SK-N-SH treated with all-trans-retinoic acid at 6 μM for 48 hours (cell line): ENCODE measurements at regions not wholly inside any gene's neighbourhood (a gene's known extent, or its start where the extent isn't known, plus 50 kb on each side); places are given as distances from the start of the nearest gene placed in this dataset.

Source experiments
- ATAC-seq: fragments of 200-7000 bp; cut with Tn5 transposase; 3 replicates; pipeline ENCODE4 v1.9.1; 2020; ENCODE audit warnings: mild to moderate bottlenecking, moderate library complexity
- ARNTL ChIP-seq: fragments of 450-650 bp; formaldehyde crosslinking; IDR thresholded peaks from 2 replicates; pipeline ENCODE4 v1.5.0; 2020; ENCODE audit warnings: low read depth, mild to moderate bottlenecking, moderate library complexity, borderline replicate concordance
- BACH2 ChIP-seq: fragments of 250-450 bp; sonication (Bioruptor Pico); IDR thresholded peaks from 2 replicates; pipeline ENCODE4 v1.9.0; 2021; ENCODE audit warnings: mild to moderate bottlenecking, borderline replicate concordance
- CREB5 ChIP-seq: fragments of 250-450 bp; sonication (Bioruptor Pico); IDR thresholded peaks from 2 replicates; pipeline ENCODE4 v1.5.1; 2020; ENCODE audit warnings: low read depth, mild to moderate bottlenecking, moderate library complexity
- CSDC2 ChIP-seq: fragments of 250-450 bp; sonication (Bioruptor Pico); IDR thresholded peaks from 2 replicates; pipeline ENCODE4 v1.5.0; 2020; ENCODE audit warnings: mild to moderate bottlenecking, moderate library complexity
- CSRNP3 ChIP-seq: fragments of 250-450 bp; sonication (Bioruptor Pico); IDR thresholded peaks from 2 replicates; pipeline ENCODE4 v1.5.1; 2021; ENCODE audit warnings: mild to moderate bottlenecking, moderate library complexity
- ESRRG ChIP-seq: fragments of 250-450 bp; sonication (Bioruptor Pico); IDR thresholded peaks from 2 replicates; pipeline ENCODE4 v1.6.1; 2021; ENCODE audit warnings: mild to moderate bottlenecking
- GLIS3 ChIP-seq: fragments of 250-450 bp; sonication (Bioruptor Pico); IDR thresholded peaks from 2 replicates; pipeline ENCODE4 v1.5.0; 2020; ENCODE audit warnings: mild to moderate bottlenecking, moderate library complexity
- ISL1 ChIP-seq: fragments of 250-450 bp; sonication (Bioruptor Pico); IDR thresholded peaks from 2 replicates; pipeline ENCODE4 v2.1.2; 2022; ENCODE audit warnings: mild to moderate bottlenecking, moderate library complexity
- OSR1 ChIP-seq: fragments of 250-450 bp; sonication (Bioruptor Pico); IDR thresholded peaks from 2 replicates; pipeline ENCODE4 v1.8.0; 2022; ENCODE audit warnings: moderate library complexity, mild to moderate bottlenecking, inconsistent platforms
- PATZ1 ChIP-seq: fragments of 250-450 bp; sonication (Bioruptor Pico); IDR thresholded peaks from 2 replicates; pipeline ENCODE4 v1.8.0; 2020; ENCODE audit warnings: mild to moderate bottlenecking, moderate library complexity, borderline replicate concordance
- POU6F1 ChIP-seq: fragments of 250-450 bp; sonication (Bioruptor Pico); IDR thresholded peaks from 2 replicates; pipeline ENCODE4 v1.8.0; 2021; ENCODE audit warnings: low read depth, mild to moderate bottlenecking, moderate library complexity, borderline replicate concordance
- PPARA ChIP-seq: fragments of 250-450 bp; sonication (Bioruptor Pico); IDR thresholded peaks from 2 replicates; pipeline ENCODE4 v1.5.0; 2020; ENCODE audit warnings: mild to moderate bottlenecking, borderline replicate concordance
- RARB ChIP-seq: fragments of 250-450 bp; sonication (Bioruptor Pico); IDR thresholded peaks from 2 replicates; pipeline ENCODE4 v1.8.0; 2021; ENCODE audit warnings: mild to moderate bottlenecking, moderate library complexity
- SNAI2 ChIP-seq: fragments of 250-450 bp; sonication (Bioruptor Pico); IDR thresholded peaks from 2 replicates; pipeline ENCODE4 v1.5.0; 2020; ENCODE audit warnings: mild to moderate bottlenecking, moderate library complexity
- TCF4 ChIP-seq: fragments of 250-450 bp; sonication (Bioruptor Pico); IDR thresholded peaks from 2 replicates; pipeline ENCODE4 v1.8.0; 2021; ENCODE audit warnings: mild to moderate bottlenecking, moderate library complexity, borderline replicate concordance
- TOX ChIP-seq: fragments of 250-450 bp; sonication (Bioruptor Pico); IDR thresholded peaks from 2 replicates; pipeline ENCODE4 v1.8.0; 2021; ENCODE audit warnings: mild to moderate bottlenecking, moderate library complexity, borderline replicate concordance
- TSHZ2 ChIP-seq: fragments of 250-450 bp; sonication (Bioruptor Pico); IDR thresholded peaks from 2 replicates; pipeline ENCODE4 v1.5.0; 2020; ENCODE audit warnings: mild to moderate bottlenecking, moderate library complexity
- ZC3H10 ChIP-seq: fragments of 250-450 bp; sonication (Bioruptor Pico); IDR thresholded peaks from 2 replicates; pipeline ENCODE4 v1.5.1; 2021; ENCODE audit warnings: mild to moderate bottlenecking, moderate library complexity
- ZFP3 ChIP-seq: fragments of 250-450 bp; sonication (Bioruptor Pico); IDR thresholded peaks from 2 replicates; pipeline ENCODE4 v1.5.0; 2020; ENCODE audit warnings: mild to moderate bottlenecking, moderate library complexity
- ZFP30 ChIP-seq: fragments of 450-650 bp; formaldehyde crosslinking; IDR thresholded peaks from 2 replicates; pipeline ENCODE4 v1.5.0; 2022; ENCODE audit warnings: mild to moderate bottlenecking, moderate library complexity
- ZNF565 ChIP-seq: fragments of 450-650 bp; formaldehyde crosslinking; conservative IDR thresholded peaks from 2 replicates; pipeline ENCODE4 v1.5.0; 2020; ENCODE audit warnings: low read depth, mild to moderate bottlenecking, moderate library complexity
- ZNF70 ChIP-seq: fragments of 450-650 bp; formaldehyde crosslinking; IDR thresholded peaks from 2 replicates; pipeline ENCODE4 v1.5.0; 2020; ENCODE audit warnings: mild to moderate bottlenecking, moderate library complexity

- ATAC-seq = no peak
- no peak for TF ChIP-seq TCF4 (CRISPR knock-in tag)
- no peak for TF ChIP-seq ZNF70 (CRISPR knock-in tag)
- no peak for TF ChIP-seq TOX (CRISPR knock-in tag)
- no peak for TF ChIP-seq PATZ1 (CRISPR knock-in tag)
- no peak for TF ChIP-seq ZC3H10 (CRISPR knock-in tag)
- no peak for TF ChIP-seq RARB (CRISPR knock-in tag)
- TF ChIP-seq CSDC2 (CRISPR knock-in tag) = no peak
- TF ChIP-seq ZFP30 (CRISPR knock-in tag) = no peak
- no peak for TF ChIP-seq CREB5
- TF ChIP-seq TSHZ2 = no peak
- no peak for TF ChIP-seq OSR1
- no peak for TF ChIP-seq ARNTL
- TF ChIP-seq, all 23 proteins: peak for 0
Measured at GRCh38 chr3:95797081-95797480, 1017.3 kb upstream of the EPHA6 start.

GRCh38 chr3:95798628-95799027, 1015.8 kb upstream of the EPHA6 start:
- TF ChIP-seq ZFP3 (CRISPR knock-in tag) (no peak), ESRRG (CRISPR knock-in tag) (no peak), TCF4 (CRISPR knock-in tag) (no peak), TOX (CRISPR knock-in tag) (no peak), ZFP30 (CRISPR knock-in tag) (no peak), GLIS3 (CRISPR knock-in tag) (no peak), PATZ1 (CRISPR knock-in tag) (no peak), PPARA (CRISPR knock-in tag) (no peak)
- ATAC-seq = no peak

- ATAC-seq = no peak
- no peak for TF ChIP-seq GLIS3 (CRISPR knock-in tag)
- TF ChIP-seq ISL1 = no peak
- no peak for TF ChIP-seq ZFP3 (CRISPR knock-in tag)
- TF ChIP-seq ZNF565 (CRISPR knock-in tag) = no peak
- no peak for TF ChIP-seq CSRNP3 (CRISPR knock-in tag)
- TF ChIP-seq CSDC2 (CRISPR knock-in tag) = no peak
- TF ChIP-seq TOX (CRISPR knock-in tag) = no peak
- TF ChIP-seq RARB (CRISPR knock-in tag) = no peak
- no peak for TF ChIP-seq POU6F1 (CRISPR knock-in tag)
- TF ChIP-seq TCF4 (CRISPR knock-in tag) = no peak
- TF ChIP-seq BACH2 (CRISPR knock-in tag) = no peak
- TF ChIP-seq SNAI2 (CRISPR knock-in tag) = no peak
- no peak for TF ChIP-seq CREB5
- no peak for TF ChIP-seq OSR1
- no peak for TF ChIP-seq ZNF70 (CRISPR knock-in tag)
- no peak for TF ChIP-seq TSHZ2
Measured at GRCh38 chr3:95810462-95810861, 1003.9 kb upstream of the EPHA6 start.
